Endothelial cell of hepatic sinusoid (primary cell): ENCODE measurements at regions not wholly inside any gene's neighbourhood (a gene's known extent, or its start where the extent isn't known, plus 50 kb on each side); places are given as distances from the start of the nearest gene placed in this dataset.

Experiments used
- in situ Hi-C: cut with HindIII; loops from 2 replicates; pipeline ENCODE4 v1.10.0; 2017; ENCODE audit warnings: low sequenced_read_pairs

GRCh38 chr20:54355631-54356280 is 119.6 kb upstream of the DOK5 start:
- in situ Hi-C loops: no loop called here

- in situ Hi-C loops: no loop called here
Measured at GRCh38 chr20:54356801-54357200, 118.6 kb upstream of the DOK5 start.

GRCh38 chr20:54361475-54361874 is 113.9 kb upstream of the DOK5 start:
- in situ Hi-C loops: no loop called here

GRCh38 chr20:54362283-54362682 is 113.1 kb upstream of the DOK5 start:
- in situ Hi-C loops: no loop called here

- in situ Hi-C loops: no loop called here
Measured at GRCh38 chr20:54364365-54364764, 111.0 kb upstream of the DOK5 start.

- in situ Hi-C loops: loop anchor here (5.0 kb wide), 1 partner anchor 63 kb away; no protein-coding TSS in a partner anchor
Measured at GRCh38 chr20:54364919-54365318, 110.5 kb upstream of the DOK5 start.

GRCh38 chr20:54366669-54367344 is 108.6 kb upstream of the DOK5 start:
- in situ Hi-C loops: loop anchor here (5.0 kb wide), 1 partner anchor 65 kb away; no protein-coding TSS in a partner anchor

- in situ Hi-C loops: loop anchor here (5.0 kb wide), 1 partner anchor 66 kb away; no protein-coding TSS in a partner anchor
Measured at GRCh38 chr20:54368570-54368969, 106.8 kb upstream of the DOK5 start.

GRCh38 chr20:54372313-54372712 is 103.1 kb upstream of the DOK5 start:
- in situ Hi-C loops: no loop called here

GRCh38 chr20:54377992-54378773 is 97.2 kb upstream of the DOK5 start:
- in situ Hi-C loops: no loop called here

GRCh38 chr20:54379893-54380584 is 95.4 kb upstream of the DOK5 start:
- in situ Hi-C loops: no loop called here

- in situ Hi-C loops: no loop called here
Measured at GRCh38 chr20:54382419-54382818, 93.0 kb upstream of the DOK5 start.

GRCh38 chr20:54385746-54386145 is 89.6 kb upstream of the DOK5 start:
- in situ Hi-C loops: no loop called here

GRCh38 chr20:54389596-54390280 is 85.7 kb upstream of the DOK5 start:
- in situ Hi-C loops: no loop called here

- in situ Hi-C loops: no loop called here
Measured at GRCh38 chr20:54397292-54398140, 77.9 kb upstream of the DOK5 start.

GRCh38 chr20:54398814-54399213 is 76.6 kb upstream of the DOK5 start:
- in situ Hi-C loops: no loop called here

- in situ Hi-C loops: no loop called here
Measured at GRCh38 chr20:54405540-54405939, 69.9 kb upstream of the DOK5 start.

- in situ Hi-C loops: no loop called here
Measured at GRCh38 chr20:54407459-54407858, 67.9 kb upstream of the DOK5 start.

GRCh38 chr20:54415967-54416366 is 59.4 kb upstream of the DOK5 start:
- in situ Hi-C loops: no loop called here

- in situ Hi-C loops: no loop called here
Measured at GRCh38 chr20:54416770-54417169, 58.6 kb upstream of the DOK5 start.
